CD1c-positive myeloid dendritic cell (primary cell): ENCODE measurements at regions not wholly inside any gene's neighbourhood (a gene's known extent, or its start where the extent isn't known, plus 50 kb on each side); places are given as distances from the start of the nearest gene placed in this dataset.

ENCODE experiments used
- DNase-seq: peaks from one replicate; pipeline ENCODE4 v3.0.0-alpha.2; 2016; ENCODE audit errors: extremely low spot score

GRCh38 chr4:176902710-176903323 lies 110.1 kb upstream of the VEGFC start:
- peak; percentile 5 for DNase-seq

- no peak for DNase-seq
Observed at GRCh38 chr4:176906709-176907108, 114.0 kb upstream of the VEGFC start.

GRCh38 chr4:176910646-176911045 lies 117.9 kb upstream of the VEGFC start:
- no peak for DNase-seq

GRCh38 chr4:176919631-176920030 lies 126.9 kb upstream of the VEGFC start:
- no peak for DNase-seq

- no peak for DNase-seq
Observed at GRCh38 chr4:176920694-176921093, 128.0 kb upstream of the VEGFC start.

- no peak for DNase-seq
Observed at GRCh38 chr4:176921256-176921655, 128.5 kb upstream of the VEGFC start.

GRCh38 chr4:176924238-176924637 lies 131.5 kb upstream of the VEGFC start:
- no peak for DNase-seq

- no peak for DNase-seq
Observed at GRCh38 chr4:176925962-176926361, 133.2 kb upstream of the VEGFC start.

GRCh38 chr4:176927117-176927516 lies 134.4 kb upstream of the VEGFC start:
- DNase-seq = no peak

GRCh38 chr4:176927664-176928063 lies 134.9 kb upstream of the VEGFC start:
- DNase-seq = no peak

- no peak for DNase-seq
Observed at GRCh38 chr4:176939445-176939844, 146.7 kb upstream of the VEGFC start.

GRCh38 chr4:176945334-176945733 lies 152.6 kb upstream of the VEGFC start:
- no peak for DNase-seq

- no peak for DNase-seq
Observed at GRCh38 chr4:176949029-176949428, 156.3 kb upstream of the VEGFC start.

- no peak for DNase-seq
Observed at GRCh38 chr4:176953021-176953420, 160.3 kb upstream of the VEGFC start.

GRCh38 chr4:176957353-176958118 lies 164.8 kb upstream of the VEGFC start:
- DNase-seq = no peak

- no peak for DNase-seq
Observed at GRCh38 chr4:176959980-176960379, 167.3 kb upstream of the VEGFC start.

GRCh38 chr4:176963121-176963520 lies 170.4 kb upstream of the VEGFC start:
- no peak for DNase-seq

GRCh38 chr4:176964116-176964691 lies 171.5 kb upstream of the VEGFC start:
- peak; percentile 21 for DNase-seq

GRCh38 chr4:176967586-176967985 lies 174.9 kb upstream of the VEGFC start:
- DNase-seq = no peak

- no peak for DNase-seq
Observed at GRCh38 chr4:176968094-176968493, 175.4 kb upstream of the VEGFC start.

GRCh38 chr4:176969011-176969410 lies 176.3 kb upstream of the VEGFC start:
- DNase-seq = no peak

GRCh38 chr4:176970853-176971252 lies 178.1 kb upstream of the VEGFC start:
- DNase-seq = no peak

GRCh38 chr4:176971576-176972115 lies 178.9 kb upstream of the VEGFC start:
- DNase-seq = no peak
